ENCODE measurements at regions not wholly inside any gene's neighbourhood (a gene's known extent, or its start where the extent isn't known, plus 50 kb on each side); places are given as distances from the start of the nearest gene placed in this dataset.

DNA sequence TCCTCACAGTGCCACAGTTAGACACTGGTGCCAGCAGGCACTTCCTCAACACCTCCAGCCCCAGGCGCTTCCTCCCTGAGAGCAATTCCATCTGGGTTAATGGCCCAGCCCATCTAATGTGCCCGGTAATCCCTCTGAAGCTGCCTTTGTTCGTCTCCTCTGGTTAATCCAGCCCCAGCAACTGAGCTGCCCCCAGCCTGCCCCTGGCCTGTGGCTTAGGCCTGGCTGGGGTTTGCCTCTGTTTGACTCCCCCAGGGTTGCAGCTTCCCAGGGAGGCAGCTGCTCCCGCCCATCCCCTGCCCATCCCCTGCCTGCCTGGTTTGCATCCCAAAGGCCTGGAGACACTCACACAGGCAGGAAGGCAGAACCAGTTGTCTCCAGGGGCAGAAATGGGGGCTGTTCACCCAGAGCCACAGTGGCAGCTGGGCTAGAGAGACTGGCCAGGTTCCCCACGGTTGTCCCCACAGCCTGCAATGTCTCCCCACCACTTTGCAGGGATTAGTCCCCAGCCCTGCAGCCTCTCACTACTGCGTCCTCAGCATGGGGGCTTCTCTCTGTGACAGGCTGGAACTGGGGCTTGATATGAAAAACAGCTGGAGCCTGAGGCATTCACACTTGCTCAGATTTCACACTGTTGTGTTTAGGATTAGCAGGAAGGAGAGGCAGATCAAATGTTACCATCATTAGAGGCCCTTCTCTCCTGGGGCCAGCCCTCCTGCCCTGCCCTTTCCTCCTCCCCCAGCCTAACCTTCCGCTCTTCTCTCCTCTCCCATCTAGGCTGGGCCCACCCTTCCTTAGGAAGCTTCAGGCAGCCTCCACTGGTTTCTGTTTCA lies 120.2 kb downstream of the TLR5 start (continued):
- TF ChIP-seq, protein P1, sequence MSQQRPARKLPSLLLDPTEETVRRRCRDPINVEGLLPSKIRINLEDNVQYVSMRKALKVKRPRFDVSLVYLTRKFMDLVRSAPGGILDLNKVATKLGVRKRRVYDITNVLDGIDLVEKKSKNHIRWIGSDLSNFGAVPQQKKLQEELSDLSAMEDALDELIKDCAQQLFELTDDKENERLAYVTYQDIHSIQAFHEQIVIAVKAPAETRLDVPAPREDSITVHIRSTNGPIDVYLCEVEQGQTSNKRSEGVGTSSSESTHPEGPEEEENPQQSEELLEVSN (IDR thresholded peaks at IDR 0.05): peak; percentile 32; the same call in 1 of the 2 replicates
- TF ChIP-seq SRF (IDR thresholded peaks at IDR 0.05; ENCODE audit: low read depth, low read length): no peak
